MM.1S (cell line): ENCODE measurements at regions not wholly inside any gene's neighbourhood (a gene's known extent, or its start where the extent isn't known, plus 50 kb on each side); places are given as distances from the start of the nearest gene placed in this dataset.

Experiments
- DNase-seq: peaks from one replicate; pipeline ENCODE4 v3.0.0-alpha.2; 2015
- H2AFZ ChIP-seq: fragments of 300-600 bp; sonication (generic); 2 replicates; pipeline ENCODE4 v1.6.0; 2016; ENCODE audit warnings: antibody characterized with exemption, low read length
- H3F3A ChIP-seq: fragments of 300-600 bp; sonication (generic); 2 replicates; pipeline ENCODE4 v1.6.1; 2016; ENCODE audit warnings: mild to moderate bottlenecking, antibody characterized with exemption, low read length, moderate library complexity, mixed read lengths; ENCODE audit not compliant: insufficient read depth
- H3K27ac ChIP-seq: fragments of 300-600 bp; sonication (generic); 2 replicates; pipeline ENCODE4 v1.5.1; 2016; ENCODE audit warnings: mild to moderate bottlenecking, low read length
- H3K27me3 ChIP-seq: fragments of 300-600 bp; sonication (generic); replicated peaks from 2 replicates; pipeline ENCODE4 v1.6.0; 2016; ENCODE audit warnings: low read length; ENCODE audit not compliant: insufficient read depth
- H3K36me3 ChIP-seq: fragments of 300-600 bp; sonication (generic); replicated peaks from 2 replicates; pipeline ENCODE4 v1.6.1; 2016; ENCODE audit warnings: mild to moderate bottlenecking, low read length, mixed read lengths; ENCODE audit not compliant: insufficient read depth
- H3K4me1 ChIP-seq: fragments of 300-600 bp; sonication (generic); 2 replicates; pipeline ENCODE4 v1.6.1; 2016; ENCODE audit warnings: low read length, mixed read lengths
- H3K4me2 ChIP-seq: fragments of 300-600 bp; sonication (generic); 2 replicates; pipeline ENCODE4 v1.6.0; 2016; ENCODE audit warnings: low read depth, low read length
- H3K4me3 ChIP-seq: fragments of 300-600 bp; sonication (generic); 2 replicates; pipeline ENCODE4 v1.5.1; 2016; ENCODE audit warnings: low read length, mixed read lengths
- H3K79me2 ChIP-seq: fragments of 300-600 bp; sonication (generic); 2 replicates; pipeline ENCODE4 v1.6.1; 2016; ENCODE audit warnings: mixed run types, low read length, mixed read lengths
- H3K9ac ChIP-seq: fragments of 300-600 bp; sonication (generic); 2 replicates; pipeline ENCODE4 v1.6.1; 2016; ENCODE audit warnings: low read length, mixed read lengths
- H3K9me2 ChIP-seq: fragments of 300-600 bp; sonication (generic); replicated peaks from 2 replicates; pipeline ENCODE4 v1.6.1; 2016; ENCODE audit warnings: mild to moderate bottlenecking, low read length, mixed read lengths; ENCODE audit not compliant: insufficient read depth
- H3K9me3 ChIP-seq: fragments of 300-600 bp; sonication (generic); replicated peaks from 2 replicates; pipeline ENCODE4 v1.6.1; 2016; ENCODE audit warnings: mild to moderate bottlenecking, low read length, mixed read lengths; ENCODE audit not compliant: insufficient read depth
- H4K20me1 ChIP-seq: fragments of 300-600 bp; sonication (generic); 2 replicates; pipeline ENCODE4 v1.6.1; 2016; ENCODE audit warnings: mild to moderate bottlenecking, low read length, moderate library complexity, mixed read lengths; ENCODE audit not compliant: insufficient read depth
- CTCF ChIP-seq: fragments of 300-600 bp; sonication (generic); IDR thresholded peaks from 2 replicates; pipeline ENCODE4 v1.5.1; 2016; ENCODE audit warnings: antibody characterized with exemption, low read length, mixed read lengths
- EZH2 ChIP-seq: fragments of 300-600 bp; sonication (generic); optimal IDR thresholded peaks from 2 replicates; pipeline ENCODE3; 2017; ENCODE audit warnings: low read depth, mild to moderate bottlenecking, antibody characterized with exemption, low read length, mixed read lengths
- EZH2phosphoT487 ChIP-seq: fragments of 300-600 bp; sonication (generic); IDR thresholded peaks from 2 replicates; pipeline ENCODE4 v1.6.1; 2018; ENCODE audit warnings: antibody characterized with exemption, low read length

- no peak overlapping the region for H3K9ac ChIP-seq
- H3K4me1 ChIP-seq, result 0 out of 2 replicates have a peak, but pooled peaks cover 11% of the 10 kb centered on the region
- no peaks in the 10 kb centered on the region for H3K9me2 ChIP-seq
- no peaks in the 10 kb centered on the region for H3K36me3 ChIP-seq
- H3K27ac ChIP-seq, result no peak overlapping the region
- H3F3A ChIP-seq, result no peaks in the 10 kb centered on the region
- no peak overlapping the region for H3K4me3 ChIP-seq
- no peak for DNase-seq
- no peak overlapping the region for H2AFZ ChIP-seq
- H3K9me3 ChIP-seq, result no peaks in the 10 kb centered on the region
- TF ChIP-seq CTCF (no peak), EZH2 (no peak), EZH2phosphoT487 (no peak)
- no peak overlapping the region for H3K4me2 ChIP-seq
- H3K79me2 ChIP-seq, result no peaks in the 10 kb centered on the region
- no peaks in the 10 kb centered on the region for H4K20me1 ChIP-seq
- no peaks in the 10 kb centered on the region for H3K27me3 ChIP-seq
Measured at GRCh38 chr1:214928574-214928973, 154.0 kb upstream of the KCNK2 start.

GRCh38 chr1:214933375-214933774, 149.2 kb upstream of the KCNK2 start:
- TF ChIP-seq EZH2, result no peak
- TF ChIP-seq CTCF, result no peak
- no peak for TF ChIP-seq EZH2phosphoT487
- no peaks in the 10 kb centered on the region for H3F3A ChIP-seq
- H3K27me3 ChIP-seq, result no peaks in the 10 kb centered on the region

GRCh38 chr1:214934045-214934444, 148.5 kb upstream of the KCNK2 start:
- Histone ChIP-seq H3F3A (no peaks in the 10 kb centered on the region), H3K4me3 (no peak overlapping the region), H3K4me1 (no peaks in the 10 kb centered on the region), H3K36me3 (no peaks in the 10 kb centered on the region), H2AFZ (no peak overlapping the region), H3K4me2 (no peak overlapping the region), H3K9ac (no peak overlapping the region), H3K27ac (no peak overlapping the region), H3K27me3 (no peaks in the 10 kb centered on the region), H3K9me2 (no peaks in the 10 kb centered on the region), H3K79me2 (no peaks in the 10 kb centered on the region), H3K9me3 (no peaks in the 10 kb centered on the region), H4K20me1 (no peaks in the 10 kb centered on the region)
- no peak for DNase-seq
- TF ChIP-seq EZH2phosphoT487 (no peak), CTCF (no peak), EZH2 (no peak)

More at GRCh38 chr1:214933375-214933774, 149.2 kb upstream of the KCNK2 start:
- no peaks in the 10 kb centered on the region for H3K9me2 ChIP-seq
- no peak overlapping the region for H3K4me2 ChIP-seq
- no peak overlapping the region for H2AFZ ChIP-seq
- H3K79me2 ChIP-seq, result no peaks in the 10 kb centered on the region
- no peak overlapping the region for H3K9ac ChIP-seq
- H3K4me3 ChIP-seq, result no peak overlapping the region
- no peak for DNase-seq
- H3K4me1 ChIP-seq, result no peaks in the 10 kb centered on the region
- no peaks in the 10 kb centered on the region for H3K9me3 ChIP-seq
- no peaks in the 10 kb centered on the region for H4K20me1 ChIP-seq
- no peak overlapping the region for H3K27ac ChIP-seq
- no peaks in the 10 kb centered on the region for H3K36me3 ChIP-seq
